Spleen (tissue), 11 donors: ENCODE measurements at regions not wholly inside any gene's neighbourhood (a gene's known extent, or its start where the extent isn't known, plus 50 kb on each side); places are given as distances from the start of the nearest gene placed in this dataset.

ENCODE experiments used
- DNase-seq: peaks from one replicate; pipeline ENCODE4 v3.0.0-alpha.2; 2020
- H3K27ac ChIP-seq, 8 donors: fragments of 200-600 bp; sonication (generic) in 7 of 8; 1 replicate in 4 of 8; 2 replicates in 4 of 8; pipeline versions ENCODE4 v1.5.0 to v1.8.0; 2016 to 2021; ENCODE audit warnings: inconsistent platforms in 4 of 8, mild to moderate bottlenecking in 4 of 8, moderate library complexity in 1 of 8
- H3K27me3 ChIP-seq, 7 donors: fragments of 200-600 bp; sonication (generic) in 6 of 7; replicated peaks in 1 of 7; 1 replicate in 4 of 7; 2 replicates in 3 of 7; pipeline versions ENCODE4 v1.5.0 to v1.8.0; 2016 to 2021; ENCODE audit warnings: inconsistent platforms in 3 of 7, mild to moderate bottlenecking in 1 of 7
- H3K36me3 ChIP-seq, 6 donors: fragments of 200-600 bp; sonication (generic) in 5 of 6; 1 replicate in 4 of 6; 2 replicates in 2 of 6; pipeline versions ENCODE4 v1.5.0 to v1.8.0; 2016 to 2021; ENCODE audit warnings: inconsistent platforms in 2 of 6
- H3K4me1 ChIP-seq, 6 donors: fragments of 200-600 bp; sonication (generic) in 5 of 6; 1 replicate in 3 of 6; 2 replicates in 3 of 6; pipeline versions ENCODE4 v1.5.0 to v1.8.0; 2016 to 2021; ENCODE audit warnings: inconsistent platforms in 3 of 6
- H3K4me3 ChIP-seq, 8 donors: fragments of 200-600 bp; sonication (generic) in 7 of 8; 1 replicate in 4 of 8; 2 replicates in 4 of 8; pipeline versions ENCODE4 v1.5.0 to v1.8.0; 2016 to 2021; ENCODE audit warnings: inconsistent platforms in 4 of 8, mild to moderate bottlenecking in 4 of 8, moderate library complexity in 2 of 8
- H3K9me3 ChIP-seq, 8 donors: fragments of 200-600 bp; sonication (generic) in 7 of 8; 1 replicate in 4 of 8; 2 replicates in 4 of 8; pipeline versions ENCODE4 v1.5.0 to v1.8.0; 2016 to 2021; ENCODE audit warnings: inconsistent platforms in 4 of 8
- CTCF ChIP-seq, 11 experiments: fragments of 200-600 bp in 7 of 11; fragments of 450-650 bp in 4 of 11; sonication (generic) in 4 of 11; IDR thresholded peaks in 8 of 11; conservative IDR thresholded peaks in 3 of 11; 1 replicate in 7 of 11; 2 replicates in 4 of 11; pipeline versions ENCODE4 v1.4.0 to v1.8.0; 2016 to 2021; ENCODE audit warnings: antibody characterized with exemption in 11 of 11, inconsistent platforms in 4 of 11, mild to moderate bottlenecking in 1 of 11
- POLR2A ChIP-seq, 3 donors: fragments of 450-650 bp; IDR thresholded peaks; one replicate each; pipeline ENCODE4 v1.5.1; 2017; ENCODE audit warnings: antibody characterized with exemption in 3 of 3, mild to moderate bottlenecking in 1 of 3
- POLR2AphosphoS5 ChIP-seq, 3 donors: sonication (generic); formaldehyde crosslinking; IDR thresholded peaks; one replicate each; pipeline ENCODE4 v1.5.1; 2017; ENCODE audit warnings: antibody characterized with exemption in 3 of 3
- WGBS, 5 donors: extraction: QIAGEN DNeasy Blood & Tissue Kit in 3 of 5; methylation state at CpG; one replicate each; pipeline versions ENCODE4 v1.1.5 to v1.1.7; 2013 to 2018; 5-methylcytosine and 5-hydroxymethylcytosine counted together
- intact Hi-C: fragments of 100-400 bp; cut with DNase I; formaldehyde crosslinking; loops from one replicate; pipeline ENCODE4 v1.15.0; 2023; ENCODE audit warnings: low total_unique reads
- donor health status: healthy with polysubstance abuse.
- donor health status: DM: no; HTN: no; CAD: no; lungs with moderate emphysema.
- donor health status: DM: no; HTN: no; CAD: no.
- donor health status: Bipolar disorder and iron deficiency.
- donor health status: healthy.
- donor health status: DM: no; HTN: no; CAD: no.
- donor health status: DM: yes; HTN: yes; CAD: no.

- no peak for TF ChIP-seq POLR2AphosphoS5 (IDR thresholded peaks at IDR 0.05)
- TF ChIP-seq CTCF (IDR thresholded peaks at IDR 0.05 in 8 of 11, conservative IDR thresholded peaks at IDR 0.05 in 3 of 11), result no peak
- TF ChIP-seq POLR2A (IDR thresholded peaks at IDR 0.05), result no peak
- Histone ChIP-seq H3K27ac (no peak overlapping the region), H3K27me3 (peaks cover 0 to 23% (median 0%) of the 10 kb centered on the region in 7 donors), H3K4me1 (no peaks in the 10 kb centered on the region), H3K36me3 (no peaks in the 10 kb centered on the region), H3K4me3 (no peak overlapping the region), H3K9me3 (peaks cover 0 to 44% (median 6%) of the 10 kb centered on the region in 8 donors)
- DNase-seq, result no peak
- intact Hi-C loops, result no loop called here
- WGBS, 5 donors, result 84 to 95% (median 91%) methylated on average over 2 of the region's 2 CpGs
Observed at GRCh38 chr14:96143906-96144305, 60.7 kb upstream of the BDKRB2 start.

GRCh38 chr14:96145116-96145864 lies 59.3 kb upstream of the BDKRB2 start:
- Histone ChIP-seq H3K4me3 (no peak overlapping the region), H3K27me3 (peaks cover 0 to 16% (median 0%) of the 10 kb centered on the region in 7 donors), H3K4me1 (no peaks in the 10 kb centered on the region), H3K36me3 (no peaks in the 10 kb centered on the region), H3K27ac (no peak overlapping the region), H3K9me3 (peaks cover 0 to 40% (median 2%) of the 10 kb centered on the region in 8 donors)
- TF ChIP-seq POLR2A (IDR thresholded peaks at IDR 0.05) (no peak), POLR2AphosphoS5 (IDR thresholded peaks at IDR 0.05) (no peak), CTCF (IDR thresholded peaks at IDR 0.05 in 8 of 11, conservative IDR thresholded peaks at IDR 0.05 in 3 of 11) (no peak)
- WGBS, 5 donors, result 80 to 88% (median 86%) methylated on average over 6 of the region's 6 CpGs
- no peak for DNase-seq
- intact Hi-C loops, result no loop called here

GRCh38 chr14:96146131-96146771 lies 58.4 kb upstream of the BDKRB2 start:
- intact Hi-C loops, result no loop called here
- TF ChIP-seq CTCF (IDR thresholded peaks at IDR 0.05 in 8 of 11, conservative IDR thresholded peaks at IDR 0.05 in 3 of 11) (no peak), POLR2A (IDR thresholded peaks at IDR 0.05) (no peak), POLR2AphosphoS5 (IDR thresholded peaks at IDR 0.05) (no peak)
- Histone ChIP-seq H3K4me3 (no peak overlapping the region), H3K27me3 (peaks cover 0 to 16% (median 0%) of the 10 kb centered on the region in 7 donors), H3K36me3 (no peaks in the 10 kb centered on the region), H3K9me3 (peaks cover 0 to 40% (median 2%) of the 10 kb centered on the region in 8 donors), H3K4me1 (no peaks in the 10 kb centered on the region), H3K27ac (no peak overlapping the region)
- no peak for DNase-seq
- 82 to 91% (median 86%) methylated on average over 4 of the region's 4 CpGs for WGBS, 5 donors

GRCh38 chr14:96148631-96149030 lies 56.0 kb upstream of the BDKRB2 start:
- intact Hi-C loops, result no loop called here
- Histone ChIP-seq H3K27me3 (peaks cover 0 to 5% (median 0%) of the 10 kb centered on the region in 7 donors), H3K36me3 (no peaks in the 10 kb centered on the region), H3K27ac (no peak overlapping the region), H3K4me1 (no peaks in the 10 kb centered on the region), H3K4me3 (no peak overlapping the region), H3K9me3 (peaks cover 0 to 28% (median 0%) of the 10 kb centered on the region in 8 donors)
- no peak for DNase-seq
- TF ChIP-seq POLR2AphosphoS5 (IDR thresholded peaks at IDR 0.05), result no peak
- no peak for TF ChIP-seq CTCF (IDR thresholded peaks at IDR 0.05 in 8 of 11, conservative IDR thresholded peaks at IDR 0.05 in 3 of 11)
- TF ChIP-seq POLR2A (IDR thresholded peaks at IDR 0.05), result no peak
- WGBS, 5 donors, result 79 to 85% (median 82%) methylated on average over 3 of the region's 3 CpGs
